UCSD-AML1 (cell line): ENCODE measurements at regions not wholly inside any gene's neighbourhood (a gene's known extent, or its start where the extent isn't known, plus 50 kb on each side); places are given as distances from the start of the nearest gene placed in this dataset.
"Not testable (repeated sequence)": the region's sequence is repeated elsewhere in the genome, so short reads cannot be mapped to it uniquely, and the experiment has no call there.

Source experiments
- DNase-seq: peaks from one replicate; lab custom pipeline; 2025; ENCODE audit not compliant: unreplicated experiment; lab: John Stamatoyannopoulos, UW

- not testable (repeated sequence) for DNase-seq
These were observed 54.8 kb upstream of the ZNF717 start for GRCh38 chr3:75840160-75840559.

- not testable (repeated sequence) for DNase-seq
These were observed 65.1 kb upstream of the ZNF717 start for GRCh38 chr3:75850301-75851008.

- DNase-seq: no peak
These were observed 77.8 kb upstream of the ZNF717 start for GRCh38 chr3:75863130-75863529.

GRCh38 chr3:75863878-75864277, 78.5 kb upstream of the ZNF717 start:
- DNase-seq: no peak

GRCh38 chr3:75883719-75884118, 98.4 kb upstream of the ZNF717 start:
- DNase-seq: not testable (repeated sequence)

- DNase-seq: no peak
These were observed 101.7 kb upstream of the ZNF717 start for GRCh38 chr3:75886971-75887526.

- no peak for DNase-seq
These were observed 108.9 kb upstream of the ZNF717 start for GRCh38 chr3:75894234-75894633.

- no peak for DNase-seq
These were observed 110.9 kb upstream of the ZNF717 start for GRCh38 chr3:75896265-75896664.

- not testable (repeated sequence) for DNase-seq
These were observed 116.1 kb upstream of the ZNF717 start for GRCh38 chr3:75901446-75901845.

- no peak for DNase-seq
These were observed 121.3 kb upstream of the ZNF717 start for GRCh38 chr3:75906555-75907112.

- DNase-seq: no peak
These were observed 128.5 kb upstream of the ZNF717 start for GRCh38 chr3:75913800-75914350.

- DNase-seq: not testable (repeated sequence)
These were observed 129.4 kb upstream of the ZNF717 start for GRCh38 chr3:75914741-75915140.

- no peak for DNase-seq
These were observed 153.6 kb upstream of the ZNF717 start for GRCh38 chr3:75938921-75939320.

- no peak for DNase-seq
These were observed 166.6 kb upstream of the ZNF717 start for GRCh38 chr3:75951941-75952340.

GRCh38 chr3:75960031-75960430, 174.7 kb upstream of the ZNF717 start:
- not testable (repeated sequence) for DNase-seq

- DNase-seq: not testable (repeated sequence)
These were observed 176.7 kb upstream of the ZNF717 start for GRCh38 chr3:75962054-75962453.

- no peak for DNase-seq
These were observed 181.7 kb upstream of the ZNF717 start for GRCh38 chr3:75967071-75967470.

GRCh38 chr3:75978686-75979085, 193.3 kb upstream of the ZNF717 start:
- no peak for DNase-seq

GRCh38 chr3:75981401-75981800, 196.1 kb upstream of the ZNF717 start:
- DNase-seq: no peak

- no peak for DNase-seq
These were observed 196.8 kb upstream of the ZNF717 start for GRCh38 chr3:75982151-75982550.

GRCh38 chr3:75983111-75983510, 197.8 kb upstream of the ZNF717 start:
- DNase-seq: no peak

GRCh38 chr3:75983609-75984290, 198.4 kb upstream of the ZNF717 start:
- no peak for DNase-seq
